ENCODE measurements at regions not wholly inside any gene's neighbourhood (a gene's known extent, or its start where the extent isn't known, plus 50 kb on each side); places are given as distances from the start of the nearest gene placed in this dataset.

DNA sequence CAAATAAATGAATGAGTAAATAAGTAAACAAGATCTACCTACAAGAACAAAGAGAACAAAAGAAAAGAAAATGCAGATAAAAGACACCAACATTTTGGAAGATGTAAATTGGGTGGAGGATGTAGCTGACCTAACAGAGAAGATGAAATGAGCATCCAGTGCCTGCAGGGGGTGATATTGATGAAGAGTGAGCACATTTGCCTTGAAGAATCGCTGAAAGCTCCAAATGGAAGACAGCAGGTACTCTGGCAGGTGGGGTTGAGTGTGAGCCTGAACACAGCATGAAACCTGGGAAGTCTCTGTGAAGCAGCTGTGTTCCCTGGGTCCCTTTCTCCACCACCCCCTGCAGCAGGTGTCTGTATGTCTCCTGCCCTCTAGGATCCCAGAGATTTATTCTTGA lies 125.6 kb downstream of the NXNL2 start:
- TF ChIP-seq EP300 (IDR thresholded peaks at IDR 0.05; ENCODE audit: borderline replicate concordance) = no peak
- TF ChIP-seq EGR1 (IDR thresholded peaks at IDR 0.05) = no peak
- no peak for TF ChIP-seq YY1 (IDR thresholded peaks at IDR 0.05; ENCODE audit: low read depth)
- no peak for TF ChIP-seq TAF1 (IDR thresholded peaks at IDR 0.05; ENCODE audit: low read depth)
- TF ChIP-seq RAD21 (IDR thresholded peaks at IDR 0.05; ENCODE audit: low read depth) = peak; percentile 48; the same call in 1 of the 2 replicates
